ENCODE measurements at regions not wholly inside any gene's neighbourhood (a gene's known extent, or its start where the extent isn't known, plus 50 kb on each side); places are given as distances from the start of the nearest gene placed in this dataset.

DNA sequence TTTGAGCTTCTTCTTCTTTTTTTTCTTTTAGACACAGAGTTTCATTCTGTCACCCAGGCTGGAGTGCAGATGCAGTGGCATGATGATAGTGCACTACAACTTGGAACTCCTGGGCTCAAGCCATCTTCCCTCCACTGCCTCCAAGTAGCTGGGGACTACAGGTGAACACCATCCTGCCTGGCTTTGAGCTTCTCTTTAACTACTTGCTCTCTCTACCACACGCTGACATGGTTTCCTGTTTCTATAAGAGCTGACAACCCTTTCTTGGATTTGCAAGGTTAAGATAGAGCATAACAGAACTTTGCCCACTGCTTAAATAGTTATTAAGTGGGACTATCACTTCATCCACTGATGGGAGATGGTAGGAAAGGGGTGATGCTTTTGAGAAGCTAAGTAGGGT lies 82.4 kb upstream of the SLC38A2 start:
- TF ChIP-seq, protein P1, sequence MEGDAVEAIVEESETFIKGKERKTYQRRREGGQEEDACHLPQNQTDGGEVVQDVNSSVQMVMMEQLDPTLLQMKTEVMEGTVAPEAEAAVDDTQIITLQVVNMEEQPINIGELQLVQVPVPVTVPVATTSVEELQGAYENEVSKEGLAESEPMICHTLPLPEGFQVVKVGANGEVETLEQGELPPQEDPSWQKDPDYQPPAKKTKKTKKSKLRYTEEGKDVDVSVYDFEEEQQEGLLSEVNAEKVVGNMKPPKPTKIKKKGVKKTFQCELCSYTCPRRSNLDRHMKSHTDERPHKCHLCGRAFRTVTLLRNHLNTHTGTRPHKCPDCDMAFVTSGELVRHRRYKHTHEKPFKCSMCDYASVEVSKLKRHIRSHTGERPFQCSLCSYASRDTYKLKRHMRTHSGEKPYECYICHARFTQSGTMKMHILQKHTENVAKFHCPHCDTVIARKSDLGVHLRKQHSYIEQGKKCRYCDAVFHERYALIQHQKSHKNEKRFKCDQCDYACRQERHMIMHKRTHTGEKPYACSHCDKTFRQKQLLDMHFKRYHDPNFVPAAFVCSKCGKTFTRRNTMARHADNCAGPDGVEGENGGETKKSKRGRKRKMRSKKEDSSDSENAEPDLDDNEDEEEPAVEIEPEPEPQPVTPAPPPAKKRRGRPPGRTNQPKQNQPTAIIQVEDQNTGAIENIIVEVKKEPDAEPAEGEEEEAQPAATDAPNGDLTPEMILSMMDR (IDR thresholded peaks at IDR 0.05 in 4 of 5, conservative IDR thresholded peaks at IDR 0.05 in 1 of 5), result no peak
- TF ChIP-seq POLR2A (IDR thresholded peaks at IDR 0.05), result no peak
